Muscle of leg (tissue), 3 donors: ENCODE measurements at regions not wholly inside any gene's neighbourhood (a gene's known extent, or its start where the extent isn't known, plus 50 kb on each side); places are given as distances from the start of the nearest gene placed in this dataset.

Experiments
- DNase-seq: peaks from one replicate; pipeline ENCODE4 v3.0.0; 2013
- H3K27ac ChIP-seq: one replicate; pipeline ENCODE4 v1.5.1; 2013; ENCODE audit warnings: mild to moderate bottlenecking, low read length, control low read depth
- H3K27me3 ChIP-seq: one replicate; pipeline ENCODE4 v1.6.1; 2013; ENCODE audit warnings: low read length; ENCODE audit not compliant: control insufficient read depth, insufficient read depth
- H3K36me3 ChIP-seq: one replicate; pipeline ENCODE4 v1.6.1; 2013; ENCODE audit warnings: low read length; ENCODE audit not compliant: control insufficient read depth, insufficient read depth
- H3K4me1 ChIP-seq: one replicate; pipeline ENCODE4 v1.6.1; 2013; ENCODE audit warnings: low read length; ENCODE audit not compliant: control insufficient read depth, insufficient read depth
- H3K4me3 ChIP-seq: one replicate; pipeline ENCODE4 v1.5.1; 2013; ENCODE audit warnings: low read length, control low read depth
- H3K9me3 ChIP-seq: replicated peaks from 2 replicates; pipeline ENCODE4 v1.6.1; 2013; ENCODE audit warnings: low read depth, low read length; ENCODE audit not compliant: control insufficient read depth
- WGBS: methylation state at CpG from one replicate; pipeline ENCODE4 v1.1.5; 2013; ENCODE audit warnings: missing lambda C conversion rate; ENCODE audit not compliant: insufficient coverage; 5-methylcytosine and 5-hydroxymethylcytosine counted together

DNA sequence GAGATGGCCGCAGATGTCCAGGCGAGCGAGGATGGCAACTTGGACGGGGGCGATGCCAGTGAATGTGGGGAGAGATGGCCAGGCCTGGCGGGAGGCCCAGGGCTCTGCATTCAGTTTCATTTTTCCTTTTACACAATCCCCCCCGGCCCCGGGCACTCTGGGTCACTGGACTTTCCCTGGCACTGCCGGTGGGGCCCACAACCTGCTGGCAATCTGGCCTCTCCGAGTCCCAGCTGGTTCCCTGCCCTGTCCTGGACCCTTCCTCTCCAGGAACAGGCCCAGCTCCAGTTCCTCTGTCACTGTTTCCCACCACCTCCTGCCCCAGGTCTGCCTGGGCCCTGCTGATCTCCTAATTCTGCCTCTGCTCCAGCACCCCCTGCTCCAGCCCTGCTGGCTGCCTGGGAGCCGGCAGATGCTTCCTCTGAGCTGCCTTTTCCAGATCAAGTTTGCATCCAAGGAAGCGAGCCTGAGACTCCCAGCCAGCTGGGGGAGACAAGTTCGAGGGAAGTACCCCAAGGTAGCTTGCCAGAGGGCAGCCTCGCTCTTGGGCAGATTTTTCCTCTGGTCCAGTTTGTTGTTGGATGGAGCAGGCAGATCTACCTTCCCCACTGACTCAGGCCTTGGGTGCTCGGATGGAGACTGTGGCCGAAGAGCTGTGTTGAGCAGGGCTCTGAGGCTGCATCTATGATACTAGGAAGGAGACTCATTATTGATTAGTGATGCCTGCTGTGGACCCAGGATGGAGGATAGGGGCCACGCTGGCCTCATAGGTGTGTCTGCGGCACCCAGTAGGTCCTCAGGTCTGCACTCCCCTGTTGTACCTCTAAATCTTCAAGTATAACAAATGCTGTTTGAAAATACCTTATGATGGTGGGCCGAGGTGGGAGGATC is 83.2 kb downstream of the CEBPB start:
- H3K36me3 ChIP-seq = no peaks in the 10 kb centered on the region
- H3K4me1 ChIP-seq = peaks cover 35% of the 10 kb centered on the region
- DNase-seq = peak; percentile 51
- H3K4me3 ChIP-seq = no peak overlapping the region
- no peaks in the 10 kb centered on the region for H3K9me3 ChIP-seq
- 46% methylated on average over 8 of the region's 19 CpGs for WGBS
- peak overlapping the region; percentile 55 for H3K27ac ChIP-seq
- no peaks in the 10 kb centered on the region for H3K27me3 ChIP-seq

DNA sequence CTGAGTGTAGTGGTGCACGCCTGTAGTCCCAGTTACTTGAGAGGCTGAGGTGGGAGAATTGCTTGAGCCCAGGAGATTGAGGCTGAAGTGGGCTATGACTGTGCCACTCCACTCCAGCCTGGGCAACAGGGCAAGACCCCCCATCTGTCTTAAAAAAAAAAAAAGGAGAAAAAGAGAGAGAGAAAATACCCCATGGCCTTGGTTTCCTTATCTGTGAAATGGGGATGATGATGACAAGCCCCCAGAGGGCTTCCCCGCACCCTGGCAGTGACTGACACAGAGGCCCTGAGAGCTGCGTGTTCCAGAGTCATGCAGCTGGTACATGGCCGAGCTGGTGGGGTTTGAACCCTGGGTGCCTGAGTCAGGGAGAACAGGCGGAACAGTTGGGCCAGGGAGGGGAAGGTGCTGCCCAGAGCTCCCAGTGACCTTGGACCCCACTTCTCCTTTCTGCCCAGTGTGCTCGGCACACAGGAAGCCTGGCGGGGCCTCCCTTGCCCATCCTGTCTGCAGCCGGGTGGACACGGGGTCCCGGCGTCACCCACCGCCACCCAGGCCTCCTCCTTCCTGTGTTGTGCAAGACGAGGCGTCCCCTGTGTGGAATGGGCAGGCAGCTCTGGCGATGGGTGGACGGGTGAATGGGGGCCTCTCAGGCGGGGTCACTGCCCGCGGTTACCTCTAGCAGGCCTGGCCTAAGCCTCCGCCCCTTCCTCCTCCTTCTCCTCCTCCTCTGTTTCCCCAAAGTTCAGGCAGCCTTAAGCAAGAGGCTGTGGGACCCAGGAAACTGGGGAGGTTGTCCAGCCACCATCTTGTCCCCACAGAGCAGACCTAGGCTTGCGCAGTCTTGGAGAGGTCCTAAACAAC is 84.2 kb downstream of the CEBPB start:
- Histone ChIP-seq H3K27ac (peak overlapping the region; percentile 3), H3K27me3 (no peaks in the 10 kb centered on the region), H3K36me3 (no peaks in the 10 kb centered on the region), H3K4me1 (peaks cover 39% of the 10 kb centered on the region), H3K4me3 (no peak overlapping the region), H3K9me3 (no peaks in the 10 kb centered on the region)
- 89% methylated on average over 9 of the region's 21 CpGs for WGBS
- peak; percentile 80 for DNase-seq

DNA sequence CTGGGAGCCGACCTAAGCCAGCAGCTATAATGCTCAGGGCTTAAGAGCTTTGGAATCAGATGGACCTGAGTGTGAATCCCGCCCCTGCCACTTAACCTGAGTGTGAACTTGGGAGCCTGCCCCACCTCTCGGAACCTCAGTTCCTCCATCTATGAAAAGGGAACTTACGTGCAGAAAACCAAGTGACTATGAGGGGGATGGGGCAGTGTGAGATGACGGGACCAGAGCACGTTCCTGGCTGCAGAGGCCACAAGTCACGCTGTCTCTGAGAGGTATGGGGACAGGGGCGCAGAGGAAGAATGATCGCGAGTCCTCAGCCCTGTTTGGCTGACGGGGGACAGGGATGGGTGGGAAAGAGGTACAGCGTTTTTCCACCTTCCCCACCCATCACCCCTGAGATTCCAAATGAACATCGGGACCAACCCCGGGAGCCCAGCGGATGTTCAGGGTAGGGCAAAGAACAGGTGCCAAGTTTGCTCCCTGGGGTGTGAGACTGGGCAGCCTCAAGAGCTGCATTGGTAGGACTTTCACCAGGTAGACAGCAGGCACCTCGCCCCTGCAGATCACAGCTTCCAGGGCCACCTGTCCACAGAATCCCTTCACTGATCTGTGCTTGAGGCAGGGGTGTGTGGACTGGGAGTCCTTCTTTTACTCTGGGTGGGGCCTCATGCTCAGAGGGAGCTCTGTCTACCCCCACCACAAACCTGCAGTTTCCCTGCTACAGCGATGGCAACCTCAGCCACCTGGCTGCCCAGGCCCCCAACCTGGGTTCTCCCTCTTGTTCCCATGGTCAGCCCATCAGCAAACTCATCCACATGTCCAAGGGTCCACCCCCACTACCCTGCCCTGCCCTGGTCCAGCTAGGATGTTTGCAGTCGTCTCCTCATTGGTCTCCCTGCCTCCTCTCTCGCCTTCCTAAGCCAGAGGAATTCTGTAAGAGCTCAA is 85.8 kb downstream of the CEBPB start:
- DNase-seq = no peak
- Histone ChIP-seq H3K36me3 (no peaks in the 10 kb centered on the region), H3K9me3 (no peaks in the 10 kb centered on the region), H3K27me3 (no peaks in the 10 kb centered on the region), H3K27ac (no peak overlapping the region), H3K4me3 (no peak overlapping the region), H3K4me1 (peaks cover 40% of the 10 kb centered on the region)
- 75% methylated on average over 14 of the region's 19 CpGs for WGBS

DNA sequence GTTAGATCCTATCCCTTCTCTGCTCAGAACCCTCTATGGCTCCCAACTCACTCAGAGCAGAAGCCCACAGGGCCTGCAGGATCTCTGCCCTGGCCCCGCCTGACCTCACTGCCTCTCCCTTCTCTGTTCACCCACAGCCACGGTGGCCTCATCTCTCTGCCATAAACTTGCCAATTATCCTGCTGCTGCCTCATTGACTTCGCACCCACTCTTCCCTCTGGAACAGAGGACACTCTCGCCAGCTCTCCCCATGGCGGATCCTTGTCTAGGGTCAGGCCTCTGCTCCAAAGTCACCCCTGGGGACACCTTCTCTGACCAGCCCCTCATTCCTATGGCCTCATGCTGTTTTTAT is 86.4 kb downstream of the CEBPB start:
- 65% methylated on average over 5 of the region's 5 CpGs for WGBS
- Histone ChIP-seq H3K36me3 (no peaks in the 10 kb centered on the region), H3K27me3 (no peaks in the 10 kb centered on the region), H3K27ac (no peak overlapping the region), H3K4me3 (no peak overlapping the region), H3K9me3 (no peaks in the 10 kb centered on the region), H3K4me1 (peaks cover 34% of the 10 kb centered on the region)
- no peak for DNase-seq

DNA sequence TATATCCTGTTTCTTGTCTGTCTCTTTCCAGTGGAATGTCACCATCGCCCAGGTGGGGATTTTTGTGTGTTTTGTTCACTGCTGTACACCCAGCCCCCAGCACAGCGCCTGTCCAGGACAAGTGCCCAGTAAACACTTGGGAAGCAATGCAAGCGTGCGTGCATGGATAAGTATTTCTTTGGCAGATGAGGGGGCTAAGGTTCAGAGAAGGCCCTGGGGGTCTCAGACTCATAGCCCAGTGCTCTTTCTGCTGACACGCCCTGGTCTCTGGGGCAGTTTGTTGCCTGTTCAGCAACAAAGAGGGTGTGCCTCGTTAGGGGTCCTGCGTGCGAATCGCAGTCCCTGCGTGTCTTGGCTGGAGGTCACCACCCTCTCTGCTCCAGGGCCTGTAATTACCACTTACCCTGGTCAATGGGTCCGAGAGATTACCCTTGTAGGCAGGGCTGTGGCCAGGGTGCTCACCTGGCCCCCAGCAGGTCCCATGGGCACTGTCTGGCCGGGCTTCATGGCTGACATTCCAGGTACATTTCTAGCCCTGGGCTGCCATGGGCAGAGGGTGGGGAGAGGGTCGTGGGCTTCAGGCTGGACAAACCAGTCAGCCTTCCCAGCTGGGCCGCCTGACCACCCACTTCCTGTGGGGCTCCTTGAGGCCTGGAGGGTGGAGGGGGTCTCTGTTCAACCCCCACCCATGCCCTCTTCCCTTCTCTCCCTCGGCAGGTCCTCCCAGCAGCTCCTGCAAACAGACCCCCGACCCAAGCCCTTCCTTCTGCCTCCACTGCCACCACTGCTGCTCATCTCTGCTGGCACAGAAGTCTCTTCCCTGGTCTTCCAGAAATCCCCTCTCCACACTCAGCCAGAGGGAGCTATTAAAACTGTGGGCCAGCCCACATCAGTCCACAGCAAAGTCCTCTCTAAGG is 87.1 kb downstream of the CEBPB start:
- Histone ChIP-seq H3K27me3 (no peaks in the 10 kb centered on the region), H3K9me3 (no peaks in the 10 kb centered on the region), H3K4me3 (no peak overlapping the region), H3K36me3 (no peaks in the 10 kb centered on the region), H3K4me1 (peaks cover 34% of the 10 kb centered on the region), H3K27ac (peak overlapping the region; percentile 13)
- no peak for DNase-seq
- 75% methylated on average over 12 of the region's 16 CpGs for WGBS

DNA sequence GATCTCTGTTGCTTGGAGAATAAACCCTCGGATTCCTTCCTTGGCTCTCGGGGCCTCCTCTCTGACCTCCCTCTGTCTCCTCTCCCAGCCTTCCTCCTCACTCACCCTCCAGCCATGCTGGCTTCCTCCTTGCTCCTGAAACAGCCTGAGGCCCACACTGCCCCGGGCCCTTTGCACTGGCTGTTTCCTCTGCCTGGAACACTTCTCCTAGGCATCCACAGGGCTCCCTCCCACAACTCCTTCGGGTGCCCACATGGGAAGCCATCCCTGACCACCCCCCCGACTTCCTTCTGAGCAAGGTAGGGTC is 87.7 kb downstream of the CEBPB start:
- Histone ChIP-seq H3K36me3 (no peaks in the 10 kb centered on the region), H3K4me3 (no peak overlapping the region), H3K27me3 (peaks cover 2% of the 10 kb centered on the region), H3K27ac (peak overlapping the region; percentile 13), H3K9me3 (no peaks in the 10 kb centered on the region), H3K4me1 (peaks cover 35% of the 10 kb centered on the region)
- no peak for DNase-seq
- WGBS = 51% methylated on average over 3 of the region's 5 CpGs

DNA sequence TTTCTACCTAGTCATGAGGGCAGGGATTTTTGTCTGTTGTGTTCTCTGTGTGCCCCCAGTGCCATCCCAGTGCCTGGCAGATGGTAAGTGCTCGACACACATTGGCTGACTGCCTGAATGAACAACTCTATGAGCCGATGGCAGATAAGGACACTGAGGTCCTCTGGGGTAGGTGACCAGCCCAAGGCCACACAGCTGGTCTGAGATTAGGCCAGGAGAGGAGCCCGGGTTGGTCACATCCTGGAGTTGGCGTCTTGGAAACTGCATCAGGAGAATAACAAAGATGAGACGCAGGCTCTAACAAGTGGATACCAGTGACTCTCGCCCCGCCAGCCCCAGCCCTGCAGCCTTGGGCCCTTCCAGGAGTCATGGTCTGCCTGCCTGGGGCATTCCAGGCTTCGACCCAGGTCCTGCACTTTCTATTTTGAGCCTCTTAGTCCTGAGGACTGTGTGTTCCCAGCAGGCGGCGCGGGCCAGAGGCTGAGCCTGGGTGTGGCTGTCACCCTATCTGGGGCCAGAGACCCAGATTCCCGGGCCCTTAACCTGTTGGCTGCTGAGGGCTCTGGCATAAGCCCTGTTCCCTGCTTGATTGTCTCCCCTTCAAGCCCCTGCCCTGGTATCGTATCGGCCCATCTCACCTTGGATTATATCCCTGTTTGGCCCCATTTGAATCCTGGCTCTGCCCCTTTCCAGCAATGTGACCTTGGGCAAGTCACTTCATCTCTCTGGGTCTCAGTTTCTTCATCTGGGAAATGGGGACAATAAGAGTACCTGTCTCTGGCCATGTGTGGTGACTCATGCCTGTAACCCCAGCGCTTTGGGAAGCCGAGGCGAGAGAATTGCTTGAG is 88.3 kb downstream of the CEBPB start:
- DNase-seq = no peak
- peaks cover 34% of the 10 kb centered on the region for H3K4me1 ChIP-seq
- H3K36me3 ChIP-seq = no peaks in the 10 kb centered on the region
- H3K9me3 ChIP-seq = no peaks in the 10 kb centered on the region
- H3K27ac ChIP-seq = peak overlapping the region; percentile 13
- no peak overlapping the region for H3K4me3 ChIP-seq
- peaks cover 2% of the 10 kb centered on the region for H3K27me3 ChIP-seq
- WGBS = 60% methylated on average over 13 of the region's 17 CpGs

DNA sequence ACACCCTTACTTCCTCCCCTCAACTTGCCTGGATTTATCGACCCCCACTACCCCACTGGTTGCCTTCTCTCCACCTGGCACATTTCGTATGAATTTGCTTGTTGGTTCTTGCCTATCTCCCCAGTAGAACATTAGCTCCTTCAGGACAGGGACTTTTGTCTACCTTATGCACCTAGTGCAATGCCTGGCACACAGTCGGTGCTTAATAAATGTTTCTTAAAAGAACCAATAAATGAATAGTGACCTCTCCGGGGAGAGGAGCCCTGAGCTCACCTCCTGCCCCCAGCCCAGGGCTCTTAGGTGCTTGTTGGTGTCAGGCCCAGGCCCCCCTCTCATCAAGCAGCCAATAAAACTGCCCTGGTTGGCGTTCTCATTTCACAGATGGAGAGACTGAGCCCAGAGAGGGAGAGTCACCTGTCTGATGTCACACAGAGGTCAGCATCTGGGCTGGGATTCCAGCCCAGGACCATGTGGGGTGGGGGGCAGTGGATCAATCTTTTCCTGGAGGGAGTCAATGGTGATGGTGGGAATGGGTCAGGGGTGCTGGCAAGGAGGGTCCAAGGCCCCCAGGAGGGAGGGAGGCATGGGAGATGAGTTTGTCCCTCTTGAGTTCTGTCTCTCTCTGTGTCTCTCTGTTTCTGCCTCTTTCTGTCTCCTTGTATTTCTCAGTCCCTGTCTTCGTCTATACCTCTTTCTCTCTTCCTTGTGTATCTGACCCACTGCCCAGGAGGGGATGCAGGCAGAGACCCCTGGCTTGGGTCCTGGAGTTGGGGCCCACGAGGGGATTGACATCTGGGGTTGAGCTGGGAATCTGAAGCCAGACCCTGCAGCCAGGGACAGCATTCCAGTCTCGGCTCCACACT is 89.6 kb downstream of the CEBPB start:
- no peak for DNase-seq
- Histone ChIP-seq H3K4me1 (peaks cover 43% of the 10 kb centered on the region), H3K4me3 (no peak overlapping the region), H3K9me3 (no peaks in the 10 kb centered on the region), H3K27ac (no peak overlapping the region), H3K36me3 (no peaks in the 10 kb centered on the region), H3K27me3 (peaks cover 2% of the 10 kb centered on the region)
- WGBS = 54% methylated on average over 4 of the region's 8 CpGs
